Nephron progenitor cell (in vitro differentiated cells): ENCODE measurements at regions not wholly inside any gene's neighbourhood (a gene's known extent, or its start where the extent isn't known, plus 50 kb on each side); places are given as distances from the start of the nearest gene placed in this dataset.

Experiments used
- DNase-seq: peaks from one replicate; pipeline ENCODE4 v3.0.0; 2021
- H3K27ac Mint-ChIP-seq: 2 replicates; pipeline ENCODE4 v1.8.0; 2021; ENCODE audit warnings: mild to moderate bottlenecking, moderate library complexity, mixed read lengths
- H3K27me3 Mint-ChIP-seq: 2 replicates; pipeline ENCODE4 v1.8.0; 2021; ENCODE audit warnings: mild to moderate bottlenecking, low read depth, mixed read lengths; ENCODE audit not compliant: poor library complexity
- H3K36me3 Mint-ChIP-seq: 2 replicates; pipeline ENCODE4 v1.8.0; 2021; ENCODE audit warnings: low read depth, mixed read lengths
- H3K4me1 Mint-ChIP-seq: 2 replicates; pipeline ENCODE4 v1.8.0; 2021; ENCODE audit warnings: mixed read lengths
- H3K4me3 Mint-ChIP-seq: 2 replicates; pipeline ENCODE4 v1.8.0; 2021; ENCODE audit warnings: mild to moderate bottlenecking, moderate library complexity, mixed read lengths
- H3K9me3 Mint-ChIP-seq: 2 replicates; pipeline ENCODE4 v1.8.0; 2021; ENCODE audit warnings: mild to moderate bottlenecking, moderate library complexity, mixed read lengths
- TF ChIP-seq, protein P1 (sequence below): fragments of 200-600 bp; sonication (generic); IDR thresholded peaks from 2 replicates; pipeline ENCODE4 v1.5.0; 2021; ENCODE audit warnings: antibody characterized with exemption

GRCh38 chr10:30187010-30187409, 127.6 kb upstream of the JCAD start:
- Mint-ChIP-seq H3K9me3 (peaks cover 3% of the 10 kb centered on the region), H3K27ac (no peak overlapping the region), H3K36me3 (no peaks in the 10 kb centered on the region), H3K4me3 (no peak overlapping the region), H3K27me3 (peaks cover 3% of the 10 kb centered on the region), H3K4me1 (peaks cover 87% of the 10 kb centered on the region)
- TF ChIP-seq, protein P1, sequence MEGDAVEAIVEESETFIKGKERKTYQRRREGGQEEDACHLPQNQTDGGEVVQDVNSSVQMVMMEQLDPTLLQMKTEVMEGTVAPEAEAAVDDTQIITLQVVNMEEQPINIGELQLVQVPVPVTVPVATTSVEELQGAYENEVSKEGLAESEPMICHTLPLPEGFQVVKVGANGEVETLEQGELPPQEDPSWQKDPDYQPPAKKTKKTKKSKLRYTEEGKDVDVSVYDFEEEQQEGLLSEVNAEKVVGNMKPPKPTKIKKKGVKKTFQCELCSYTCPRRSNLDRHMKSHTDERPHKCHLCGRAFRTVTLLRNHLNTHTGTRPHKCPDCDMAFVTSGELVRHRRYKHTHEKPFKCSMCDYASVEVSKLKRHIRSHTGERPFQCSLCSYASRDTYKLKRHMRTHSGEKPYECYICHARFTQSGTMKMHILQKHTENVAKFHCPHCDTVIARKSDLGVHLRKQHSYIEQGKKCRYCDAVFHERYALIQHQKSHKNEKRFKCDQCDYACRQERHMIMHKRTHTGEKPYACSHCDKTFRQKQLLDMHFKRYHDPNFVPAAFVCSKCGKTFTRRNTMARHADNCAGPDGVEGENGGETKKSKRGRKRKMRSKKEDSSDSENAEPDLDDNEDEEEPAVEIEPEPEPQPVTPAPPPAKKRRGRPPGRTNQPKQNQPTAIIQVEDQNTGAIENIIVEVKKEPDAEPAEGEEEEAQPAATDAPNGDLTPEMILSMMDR = no peak
- DNase-seq = no peak

DNA sequence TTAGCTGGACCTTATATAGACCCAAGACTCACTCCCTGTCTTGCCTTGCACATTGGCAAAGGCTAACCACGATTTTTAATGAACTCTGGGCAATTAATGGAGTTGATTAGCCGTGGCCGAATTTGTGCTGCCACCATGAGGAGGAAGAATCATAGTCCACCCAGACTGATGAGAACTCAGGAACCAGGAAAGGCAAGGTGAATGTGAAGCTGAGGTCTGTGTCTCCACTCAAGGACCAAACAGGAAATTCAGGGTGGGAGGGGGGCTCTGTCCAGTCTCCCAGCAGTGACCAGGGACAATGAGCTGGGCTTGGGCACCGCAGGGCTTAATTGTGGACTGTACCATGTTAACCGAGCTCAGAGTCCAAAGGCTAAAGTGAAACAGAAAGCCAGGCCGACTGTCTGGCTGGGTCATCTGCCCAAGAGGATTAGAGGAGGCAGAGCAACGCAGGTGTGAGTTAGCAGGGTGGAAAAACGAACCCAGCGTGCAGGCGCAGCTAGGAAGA, 127.0 kb upstream of the JCAD start:
- peaks cover 91% of the 10 kb centered on the region for H3K4me1 Mint-ChIP-seq

GRCh38 chr10:30185916-30186315, 126.5 kb upstream of the JCAD start:
- no peak for DNase-seq
- Mint-ChIP-seq H3K9me3 (no peaks in the 10 kb centered on the region), H3K4me1 (peaks cover 87% of the 10 kb centered on the region), H3K27me3 (peaks cover 3% of the 10 kb centered on the region), H3K27ac (peak overlapping the region; percentile 86), H3K4me3 (no peak overlapping the region), H3K36me3 (no peaks in the 10 kb centered on the region)
- TF ChIP-seq, protein P1 = no peak

More for the DNA sequence above, 127.0 kb upstream of the JCAD start:
- H3K36me3 Mint-ChIP-seq = no peaks in the 10 kb centered on the region
- TF ChIP-seq, protein P1 = no peak
- peaks cover 3% of the 10 kb centered on the region for H3K27me3 Mint-ChIP-seq
- no peaks in the 10 kb centered on the region for H3K9me3 Mint-ChIP-seq
- H3K4me3 Mint-ChIP-seq = no peak overlapping the region
- H3K27ac Mint-ChIP-seq = peak overlapping the region; percentile 86
- no peak for DNase-seq

DNA sequence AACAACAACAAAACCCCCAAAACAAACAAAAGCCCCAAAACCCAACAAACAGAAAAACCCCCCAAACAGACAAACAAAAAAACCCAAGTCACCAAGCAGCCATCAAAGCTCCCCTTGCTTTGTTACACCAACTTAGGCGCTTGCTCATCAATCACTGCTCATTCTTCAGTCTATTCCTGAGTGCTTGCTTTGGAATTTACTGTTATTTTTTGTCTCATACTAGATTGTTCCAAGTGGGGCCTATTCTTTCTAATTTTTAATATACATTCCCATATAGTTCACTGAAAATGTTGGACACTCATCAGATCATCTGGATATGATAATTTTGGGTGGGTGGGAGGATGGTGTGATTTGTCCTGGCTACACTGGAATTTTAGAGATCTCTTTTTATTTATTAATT, 126.0 kb upstream of the JCAD start:
- DNase-seq = no peak
- Mint-ChIP-seq H3K9me3 (no peaks in the 10 kb centered on the region), H3K27me3 (peaks cover 3% of the 10 kb centered on the region), H3K4me1 (peaks cover 82% of the 10 kb centered on the region), H3K36me3 (no peaks in the 10 kb centered on the region), H3K4me3 (no peak overlapping the region), H3K27ac (no peak overlapping the region)
- TF ChIP-seq, protein P1 = no peak

- no peak for DNase-seq
- peaks cover 3% of the 10 kb centered on the region for H3K27me3 Mint-ChIP-seq
- no peak overlapping the region for H3K4me3 Mint-ChIP-seq
- H3K4me1 Mint-ChIP-seq = peaks cover 74% of the 10 kb centered on the region
- H3K36me3 Mint-ChIP-seq = no peaks in the 10 kb centered on the region
- no peak overlapping the region for H3K27ac Mint-ChIP-seq
- TF ChIP-seq, protein P1 = no peak
- H3K9me3 Mint-ChIP-seq = no peaks in the 10 kb centered on the region
Measured at GRCh38 chr10:30184397-30185033, 125.1 kb upstream of the JCAD start.

GRCh38 chr10:30183055-30183402, 123.6 kb upstream of the JCAD start:
- Mint-ChIP-seq H3K27ac (no peak overlapping the region), H3K36me3 (no peaks in the 10 kb centered on the region), H3K27me3 (peaks cover 3% of the 10 kb centered on the region), H3K9me3 (no peaks in the 10 kb centered on the region), H3K4me3 (no peak overlapping the region), H3K4me1 (peaks cover 61% of the 10 kb centered on the region)
- no peak for DNase-seq
- TF ChIP-seq, protein P1 = no peak
